Thoracic aorta (tissue), 2 donors: ENCODE measurements at regions not wholly inside any gene's neighbourhood (a gene's known extent, or its start where the extent isn't known, plus 50 kb on each side); places are given as distances from the start of the nearest gene placed in this dataset.
A peak's percentile ranks its signal among the peaks of the same experiment; 100 is the strongest.

Source experiments
- ATAC-seq: fragments of 150-250 bp; one replicate; pipeline ENCODE4 v1.8.0; 2017; ENCODE audit warnings: low read depth; ENCODE audit not compliant: insufficient number of reproducible peaks, low FRiP score
- DNase-seq: peaks from one replicate; pipeline ENCODE4 v3.0.0-alpha.2; 2020; ENCODE audit warnings: low spot score
- H3K27ac ChIP-seq, 2 donors: fragments of 200-600 bp; sonication (generic); 1 replicate in 1 of 2; 2 replicates in 1 of 2; pipeline ENCODE4 v1.5.1; 2016; ENCODE audit warnings: mild to moderate bottlenecking in 2 of 2, moderate library complexity in 2 of 2
- H3K27me3 ChIP-seq: fragments of 200-600 bp; sonication (generic); replicated peaks from 2 replicates; pipeline ENCODE4 v1.6.0; 2016; ENCODE audit warnings: mild to moderate bottlenecking; ENCODE audit not compliant: insufficient read depth
- H3K36me3 ChIP-seq: fragments of 200-600 bp; sonication (generic); one replicate; pipeline ENCODE4 v1.5.1; 2016
- H3K4me1 ChIP-seq, 2 donors: fragments of 200-600 bp; sonication (generic); 1 replicate in 1 of 2; 2 replicates in 1 of 2; pipeline versions ENCODE4 v1.5.1 to v1.6.0; 2016; ENCODE audit warnings: low read depth in 2 of 2, mild to moderate bottlenecking in 1 of 2; ENCODE audit not compliant: control insufficient read depth in 1 of 2
- H3K4me3 ChIP-seq: fragments of 200-600 bp; sonication (generic); 2 replicates; pipeline ENCODE4 v1.5.1; 2016; ENCODE audit warnings: mild to moderate bottlenecking
- H3K9me3 ChIP-seq: fragments of 200-600 bp; sonication (generic); 2 replicates; pipeline ENCODE4 v1.5.1; 2016
- CTCF ChIP-seq: fragments of 200-600 bp; sonication (generic); IDR thresholded peaks from one replicate; pipeline ENCODE4 v1.5.1; 2019; ENCODE audit warnings: antibody characterized with exemption

- TF ChIP-seq CTCF = no peak
- peaks cover 11 to 46% of the 10 kb centered on the region in 2 donors for H3K4me1 ChIP-seq
- peak overlapping the region in 1 of 2 donors; percentile 6 for H3K27ac ChIP-seq
- H3K4me3 ChIP-seq = no peak overlapping the region
- ATAC-seq (no peak), DNase-seq (no peak)
- H3K27me3 ChIP-seq = no peaks in the 10 kb centered on the region
- no peaks in the 10 kb centered on the region for H3K36me3 ChIP-seq
- no peaks in the 10 kb centered on the region for H3K9me3 ChIP-seq
Observed at GRCh38 chr18:10052871-10053270, 139.1 kb downstream of the VAPA start.

GRCh38 chr18:10053861-10054260, 140.0 kb downstream of the VAPA start:
- Histone ChIP-seq H3K9me3 (no peaks in the 10 kb centered on the region), H3K27ac (no peak overlapping the region), H3K4me3 (no peak overlapping the region), H3K27me3 (no peaks in the 10 kb centered on the region), H3K4me1 (peaks cover 13 to 56% of the 10 kb centered on the region in 2 donors), H3K36me3 (no peaks in the 10 kb centered on the region)
- ATAC-seq (no peak), DNase-seq (no peak)
- TF ChIP-seq CTCF = no peak

GRCh38 chr18:10054366-10054765, 140.6 kb downstream of the VAPA start:
- no peak overlapping the region for H3K27ac ChIP-seq
- no peaks in the 10 kb centered on the region for H3K36me3 ChIP-seq
- no peak for DNase-seq
- H3K4me3 ChIP-seq = no peak overlapping the region
- ATAC-seq = no peak
- no peak for TF ChIP-seq CTCF
- H3K9me3 ChIP-seq = no peaks in the 10 kb centered on the region
- peaks cover 13 to 54% of the 10 kb centered on the region in 2 donors for H3K4me1 ChIP-seq
- H3K27me3 ChIP-seq = no peaks in the 10 kb centered on the region

DNA sequence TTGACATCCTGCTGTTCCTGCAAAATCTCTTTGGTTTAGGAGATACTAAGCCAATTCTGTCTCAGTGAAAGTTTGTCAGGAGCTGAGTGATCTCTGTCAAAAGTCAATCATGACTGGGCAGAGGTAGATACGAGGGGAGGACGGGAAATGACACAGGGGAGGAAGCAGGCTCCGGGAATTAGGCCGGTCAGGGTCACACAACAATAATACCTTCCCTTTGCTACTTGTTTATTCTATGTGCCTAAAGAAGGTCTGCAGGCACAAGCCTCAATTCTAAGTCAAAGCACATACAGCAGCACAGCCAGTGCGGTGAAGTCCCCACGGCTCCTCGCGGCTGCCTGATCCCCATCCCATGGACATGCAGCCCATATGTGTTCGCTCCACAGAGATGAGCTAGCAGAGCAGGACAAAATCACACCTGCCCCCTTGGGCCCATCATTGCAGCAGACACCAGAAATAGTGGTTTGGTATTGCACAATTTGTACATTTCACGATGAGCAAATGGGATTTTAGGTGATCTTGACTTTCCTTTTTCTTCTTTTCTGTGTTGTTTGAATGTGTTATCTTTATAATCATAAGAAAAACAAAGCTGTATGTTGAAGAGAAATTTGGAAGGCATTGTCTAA, 141.4 kb downstream of the VAPA start:
- no peak overlapping the region for H3K27ac ChIP-seq

DNA sequence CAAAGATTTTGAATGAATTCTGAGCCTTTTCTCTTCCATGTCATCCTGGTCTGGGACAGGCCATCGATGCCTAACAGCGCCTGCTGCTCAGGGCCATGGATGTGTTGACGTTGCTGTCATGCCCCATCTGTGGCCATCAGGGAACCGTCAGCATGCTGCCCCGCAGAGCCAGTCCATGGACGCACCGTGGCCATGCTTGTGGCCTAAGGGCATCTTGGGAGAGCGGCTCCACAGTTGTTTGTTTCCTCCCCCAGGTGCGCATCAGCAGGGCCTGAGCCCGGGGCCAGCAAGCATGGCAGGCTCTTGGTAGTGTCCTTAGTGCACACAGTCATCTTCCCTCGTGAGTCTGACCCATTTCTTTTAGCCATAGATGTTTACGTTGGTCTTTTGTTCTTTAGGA, 142.7 kb downstream of the VAPA start:
- H3K4me1 ChIP-seq = peaks cover 17 to 32% of the 10 kb centered on the region in 2 donors
- DNase-seq = no peak

More for the DNA sequence above, 141.4 kb downstream of the VAPA start:
- no peak for DNase-seq
- peaks cover 17 to 45% of the 10 kb centered on the region in 2 donors for H3K4me1 ChIP-seq
- no peaks in the 10 kb centered on the region for H3K36me3 ChIP-seq
- ATAC-seq = no peak
- no peaks in the 10 kb centered on the region for H3K27me3 ChIP-seq
- no peaks in the 10 kb centered on the region for H3K9me3 ChIP-seq
- H3K4me3 ChIP-seq = no peak overlapping the region
- TF ChIP-seq CTCF = no peak

More for the DNA sequence above, 142.7 kb downstream of the VAPA start:
- no peaks in the 10 kb centered on the region for H3K9me3 ChIP-seq
- no peaks in the 10 kb centered on the region for H3K27me3 ChIP-seq
- no peak overlapping the region for H3K4me3 ChIP-seq
- TF ChIP-seq CTCF = no peak
- no peak for ATAC-seq
- H3K27ac ChIP-seq = no peak overlapping the region
- H3K36me3 ChIP-seq = no peaks in the 10 kb centered on the region
